ENCODE measurements at regions not wholly inside any gene's neighbourhood (a gene's known extent, or its start where the extent isn't known, plus 50 kb on each side); places are given as distances from the start of the nearest gene placed in this dataset.

- ChIA-PET CTCF (no interaction called here), POLR2A (no interaction called here)
- H3K9me3 ChIP-seq (ENCODE audit: control extremely low read depth in 1 of 5, control insufficient read depth in 4 of 5, insufficient read depth in 2 of 5, low read depth in 1 of 5, low read length in 4 of 5): peaks cover 0 to 2% (median 0%) of the 10 kb centered on the region in 5 experiments
- no peaks in the 10 kb centered on the region for H3K27me3 ChIP-seq (replicated peaks in 2 of 5; ENCODE audit: control insufficient read depth in 4 of 5, insufficient read depth in 5 of 5, low read length in 4 of 5)
- no peak overlapping the region for H3K27ac ChIP-seq (ENCODE audit: insufficient read depth in 1 of 2, low read depth in 1 of 2, low read length in 2 of 2, poor library complexity in 1 of 2, severe bottlenecking in 2 of 2)
- H3K4me1 ChIP-seq (ENCODE audit: control extremely low read depth in 1 of 4, control insufficient read depth in 4 of 4, insufficient read depth in 4 of 4, low read length in 3 of 4): peaks cover 0 to 6% (median 5%) of the 10 kb centered on the region in 4 experiments
- WGBS (ENCODE audit: insufficient coverage): 78% methylated on average over 1 of the region's 1 CpG
- no peak overlapping the region for H3K4me3 ChIP-seq (ENCODE audit: control insufficient read depth in 1 of 7, extremely low read depth in 1 of 7, insufficient read depth in 4 of 7, low read depth in 2 of 7, low read length in 6 of 7)
- H3K36me3 ChIP-seq (ENCODE audit: control insufficient read depth in 4 of 4, insufficient read depth in 4 of 4, low read length in 3 of 4): no peaks in the 10 kb centered on the region
- no peak for DNase-seq
These were observed 85.8 kb downstream of the SNX18 start for GRCh38 chr5:54603372-54603771.

DNA sequence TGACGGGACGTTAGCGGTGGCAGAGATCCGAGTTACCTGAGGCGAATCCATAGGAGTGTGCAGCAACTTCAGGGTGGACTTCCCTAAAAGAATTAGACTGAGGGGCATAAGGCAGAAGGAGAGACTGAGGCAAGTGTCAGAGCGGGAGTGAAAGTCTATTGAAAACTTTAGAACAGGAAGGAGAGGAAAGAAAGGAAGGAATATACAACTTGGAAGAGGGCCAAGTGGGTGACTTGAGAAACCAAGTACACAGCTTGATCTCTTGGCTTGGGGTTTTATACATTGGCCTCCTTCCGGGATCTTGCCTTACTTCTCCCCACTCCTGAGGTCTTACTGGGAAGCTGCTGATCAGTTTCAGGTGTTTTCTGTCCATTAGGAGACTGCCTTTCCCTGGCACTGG is 84.9 kb downstream of the SNX18 start:
- CTCF ChIA-PET: no interaction called here
- 92% methylated on average over 6 of the region's 7 CpGs for WGBS (ENCODE audit: insufficient coverage)
- H3K27ac ChIP-seq (ENCODE audit: insufficient read depth in 1 of 2, low read depth in 1 of 2, low read length in 2 of 2, poor library complexity in 1 of 2, severe bottlenecking in 2 of 2): no peak overlapping the region
- H3K36me3 ChIP-seq (ENCODE audit: control insufficient read depth in 4 of 4, insufficient read depth in 4 of 4, low read length in 3 of 4): no peaks in the 10 kb centered on the region
- peaks cover 0 to 6% (median 3%) of the 10 kb centered on the region in 4 experiments for H3K4me1 ChIP-seq (ENCODE audit: control extremely low read depth in 1 of 4, control insufficient read depth in 4 of 4, insufficient read depth in 4 of 4, low read length in 3 of 4)
- no peaks in the 10 kb centered on the region for H3K27me3 ChIP-seq (replicated peaks in 2 of 5; ENCODE audit: control insufficient read depth in 4 of 5, insufficient read depth in 5 of 5, low read length in 4 of 5)
- DNase-seq: no peak
- H3K9me3 ChIP-seq (ENCODE audit: control extremely low read depth in 1 of 5, control insufficient read depth in 4 of 5, insufficient read depth in 2 of 5, low read depth in 1 of 5, low read length in 4 of 5): peaks cover 0 to 2% (median 0%) of the 10 kb centered on the region in 5 experiments
- H3K4me3 ChIP-seq (ENCODE audit: control insufficient read depth in 1 of 7, extremely low read depth in 1 of 7, insufficient read depth in 4 of 7, low read depth in 2 of 7, low read length in 6 of 7): no peak overlapping the region
- POLR2A ChIA-PET: no interaction called here

GRCh38 chr5:54601411-54602230 is 84.1 kb downstream of the SNX18 start:
- no peak overlapping the region for H3K4me3 ChIP-seq (ENCODE audit: control insufficient read depth in 1 of 7, extremely low read depth in 1 of 7, insufficient read depth in 4 of 7, low read depth in 2 of 7, low read length in 6 of 7)
- WGBS (ENCODE audit: insufficient coverage): 71% methylated on average over 4 of the region's 8 CpGs
- H3K27me3 ChIP-seq (replicated peaks in 2 of 5; ENCODE audit: control insufficient read depth in 4 of 5, insufficient read depth in 5 of 5, low read length in 4 of 5): no peaks in the 10 kb centered on the region
- H3K27ac ChIP-seq (ENCODE audit: insufficient read depth in 1 of 2, low read depth in 1 of 2, low read length in 2 of 2, poor library complexity in 1 of 2, severe bottlenecking in 2 of 2): no peak overlapping the region
- no peak for DNase-seq
- ChIA-PET POLR2A (no interaction called here), CTCF (no interaction called here)
- no peaks in the 10 kb centered on the region for H3K36me3 ChIP-seq (ENCODE audit: control insufficient read depth in 4 of 4, insufficient read depth in 4 of 4, low read length in 3 of 4)
- H3K9me3 ChIP-seq (ENCODE audit: control extremely low read depth in 1 of 5, control insufficient read depth in 4 of 5, insufficient read depth in 2 of 5, low read depth in 1 of 5, low read length in 4 of 5): peaks cover 0 to 4% (median 0%) of the 10 kb centered on the region in 5 experiments
- H3K4me1 ChIP-seq (ENCODE audit: control extremely low read depth in 1 of 4, control insufficient read depth in 4 of 4, insufficient read depth in 4 of 4, low read length in 3 of 4): peaks cover 0 to 6% (median 2%) of the 10 kb centered on the region in 4 experiments
